ENCODE measurements at regions not wholly inside any gene's neighbourhood (a gene's known extent, or its start where the extent isn't known, plus 50 kb on each side); places are given as distances from the start of the nearest gene placed in this dataset.

DNA sequence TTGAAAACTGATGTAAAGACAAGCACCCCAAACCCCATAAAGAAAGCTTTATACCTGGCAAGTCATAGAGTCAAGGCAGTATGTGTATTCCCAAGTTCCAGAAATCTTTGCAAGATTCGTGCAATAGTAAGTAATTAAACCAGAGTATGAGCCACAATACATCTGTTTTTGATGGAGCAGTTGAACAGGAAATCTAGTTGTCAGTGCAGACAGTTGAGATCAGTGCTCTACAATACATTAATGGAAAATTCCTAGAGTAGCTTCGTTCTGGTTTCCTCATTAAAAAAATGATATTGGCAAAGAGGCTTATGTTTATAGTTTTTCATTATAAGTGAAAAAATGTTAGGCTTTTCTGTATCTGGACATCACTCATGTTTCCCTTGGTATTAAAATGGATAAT lies 575.3 kb downstream of the TRIML1 start:
- TF ChIP-seq, protein P1, sequence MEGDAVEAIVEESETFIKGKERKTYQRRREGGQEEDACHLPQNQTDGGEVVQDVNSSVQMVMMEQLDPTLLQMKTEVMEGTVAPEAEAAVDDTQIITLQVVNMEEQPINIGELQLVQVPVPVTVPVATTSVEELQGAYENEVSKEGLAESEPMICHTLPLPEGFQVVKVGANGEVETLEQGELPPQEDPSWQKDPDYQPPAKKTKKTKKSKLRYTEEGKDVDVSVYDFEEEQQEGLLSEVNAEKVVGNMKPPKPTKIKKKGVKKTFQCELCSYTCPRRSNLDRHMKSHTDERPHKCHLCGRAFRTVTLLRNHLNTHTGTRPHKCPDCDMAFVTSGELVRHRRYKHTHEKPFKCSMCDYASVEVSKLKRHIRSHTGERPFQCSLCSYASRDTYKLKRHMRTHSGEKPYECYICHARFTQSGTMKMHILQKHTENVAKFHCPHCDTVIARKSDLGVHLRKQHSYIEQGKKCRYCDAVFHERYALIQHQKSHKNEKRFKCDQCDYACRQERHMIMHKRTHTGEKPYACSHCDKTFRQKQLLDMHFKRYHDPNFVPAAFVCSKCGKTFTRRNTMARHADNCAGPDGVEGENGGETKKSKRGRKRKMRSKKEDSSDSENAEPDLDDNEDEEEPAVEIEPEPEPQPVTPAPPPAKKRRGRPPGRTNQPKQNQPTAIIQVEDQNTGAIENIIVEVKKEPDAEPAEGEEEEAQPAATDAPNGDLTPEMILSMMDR (IDR thresholded peaks at IDR 0.05): no peak
- no peak for DNase-seq
- Histone ChIP-seq H3K27ac (no peak overlapping the region), H3K27me3 (no peaks in the 10 kb centered on the region), H3K4me1 (no peaks in the 10 kb centered on the region), H3K36me3 (no peaks in the 10 kb centered on the region), H3K4me3 (no peak overlapping the region), H3K9me3 (no peaks in the 10 kb centered on the region)
- FAIRE-seq: no peak
- ATAC-seq: no peak
- intact Hi-C loops (cut with DNase I): no loop called here
- WGBS, 2 donors: 36 to 45% methylated on average over 2 of the region's 2 CpGs

DNA sequence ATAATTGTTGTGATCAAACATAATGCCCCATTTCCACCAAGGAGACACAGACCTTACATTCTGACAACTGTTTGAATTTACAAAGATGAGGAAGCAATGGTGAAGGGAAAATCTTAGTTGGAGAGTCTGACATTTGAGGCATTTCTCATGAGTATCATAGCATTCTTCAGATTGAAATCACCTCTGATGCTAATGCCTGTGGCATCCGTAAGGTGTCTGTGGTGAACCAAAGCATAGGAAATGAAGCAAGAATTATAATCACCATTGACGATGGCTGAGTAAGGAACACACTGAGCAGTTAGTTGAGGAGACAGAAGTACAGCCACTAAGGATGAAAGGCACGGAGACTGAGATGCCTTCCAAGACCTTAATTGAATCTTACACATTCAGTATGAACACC lies 575.7 kb downstream of the TRIML1 start:
- no peaks in the 10 kb centered on the region for H3K4me1 ChIP-seq
- FAIRE-seq: no peak
- H3K27ac ChIP-seq: no peak overlapping the region
- H3K27me3 ChIP-seq: peaks cover 0 to under 1% (median 0%) of the 10 kb centered on the region in 4 donors
- H3K4me3 ChIP-seq: no peak overlapping the region
- TF ChIP-seq, protein P1 (IDR thresholded peaks at IDR 0.05): no peak
- 62 to 82% methylated on average over 3 of the region's 3 CpGs for WGBS, 2 donors
- H3K9me3 ChIP-seq: no peaks in the 10 kb centered on the region
- intact Hi-C loops (cut with DNase I): no loop called here
- ATAC-seq: no peak
- no peaks in the 10 kb centered on the region for H3K36me3 ChIP-seq
- no peak for DNase-seq

DNA sequence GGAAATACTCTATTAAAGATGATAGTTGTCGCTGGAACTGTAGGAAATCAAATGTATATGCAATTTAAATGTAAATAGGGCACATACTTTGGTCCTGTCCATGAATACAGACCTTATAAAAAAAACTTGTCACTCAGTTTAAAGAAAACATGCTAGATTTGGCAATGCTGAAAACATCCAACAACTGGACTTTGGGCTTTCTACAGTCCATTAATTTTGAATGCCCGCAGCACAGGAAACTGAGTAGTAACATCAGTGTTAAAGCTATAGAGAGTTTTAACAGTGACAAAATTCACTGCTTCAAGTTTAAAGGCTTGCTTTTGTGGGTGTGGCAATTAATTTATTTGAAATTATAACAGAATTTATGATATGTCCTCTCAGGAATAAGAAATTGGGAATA lies 578.4 kb downstream of the TRIML1 start:
- no peak overlapping the region for H3K27ac ChIP-seq
- H3K9me3 ChIP-seq: no peaks in the 10 kb centered on the region
- ATAC-seq (no peak), DNase-seq (no peak), FAIRE-seq (no peak)
- H3K4me1 ChIP-seq: no peaks in the 10 kb centered on the region
- peaks cover 0 to 2% (median 0%) of the 10 kb centered on the region in 4 donors for H3K27me3 ChIP-seq
- intact Hi-C loops (cut with DNase I): no loop called here
- TF ChIP-seq, protein P1 (IDR thresholded peaks at IDR 0.05): no peak
- no peak overlapping the region for H3K4me3 ChIP-seq
- WGBS, 2 donors: 73 to 77% methylated on average over 2 of the region's 2 CpGs
- H3K36me3 ChIP-seq: no peaks in the 10 kb centered on the region

DNA sequence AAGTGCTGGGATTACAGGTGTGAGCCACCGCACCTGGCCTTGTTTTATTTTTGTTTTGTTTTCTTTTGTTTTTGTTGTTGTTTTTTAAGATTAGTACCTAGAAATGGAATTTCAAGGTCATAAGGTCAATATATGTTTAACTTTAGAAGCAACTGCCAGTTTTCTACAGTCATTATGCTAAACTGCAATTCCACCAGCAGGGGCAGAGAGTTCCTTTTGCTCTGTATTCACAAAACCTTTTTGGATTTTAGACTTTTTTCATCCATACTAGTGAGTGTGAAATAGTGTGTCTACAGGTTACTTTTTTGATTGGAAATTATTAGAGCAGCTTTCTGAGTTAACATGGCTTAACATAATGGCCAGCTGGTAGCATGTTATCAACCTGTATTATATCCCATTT lies 580.6 kb downstream of the TRIML1 start:
- H3K4me1 ChIP-seq: no peaks in the 10 kb centered on the region
- H3K27me3 ChIP-seq: peaks cover 0 to 2% (median 0%) of the 10 kb centered on the region in 4 donors
- TF ChIP-seq, protein P1 (IDR thresholded peaks at IDR 0.05): no peak
- ATAC-seq (no peak), DNase-seq (no peak), FAIRE-seq (no peak)
- WGBS, 2 donors: 87 to 93% methylated on average over 1 of the region's 1 CpG
- H3K9me3 ChIP-seq: no peaks in the 10 kb centered on the region
- intact Hi-C loops (cut with DNase I): no loop called here
- no peaks in the 10 kb centered on the region for H3K36me3 ChIP-seq
- no peak overlapping the region for H3K27ac ChIP-seq
- H3K4me3 ChIP-seq: no peak overlapping the region

- FAIRE-seq: no peak
- intact Hi-C loops (cut with DNase I): no loop called here
- Histone ChIP-seq H3K9me3 (no peaks in the 10 kb centered on the region), H3K36me3 (no peaks in the 10 kb centered on the region), H3K4me3 (no peak overlapping the region), H3K27me3 (peaks cover 0 to 2% (median 0%) of the 10 kb centered on the region in 4 donors), H3K4me1 (no peaks in the 10 kb centered on the region), H3K27ac (no peak overlapping the region)
- no peak for DNase-seq
- ATAC-seq: no peak
- TF ChIP-seq, protein P1 (IDR thresholded peaks at IDR 0.05): no peak
These were observed 583.7 kb downstream of the TRIML1 start for GRCh38 chr4:188722911-188723310.

Data from pancreas (tissue), 10 donors.